OCI-LY7 (cell line): ENCODE measurements at regions not wholly inside any gene's neighbourhood (a gene's known extent, or its start where the extent isn't known, plus 50 kb on each side); places are given as distances from the start of the nearest gene placed in this dataset.

ENCODE experiments used
- BruUV-seq: library from RNA; stranded (reverse); fragments of 400-500 nt; replicated peaks from 2 replicates; lab custom pipeline; 2021; lab: Mats Ljungman, UMichigan
- CTCF ChIA-PET: fragments of 300-600 bp; sonication (Branson Sonifier 250); formaldehyde crosslinking; loops from one replicate; lab custom pipeline; 2022; ENCODE audit warnings: antibody characterized with exemption; ENCODE audit not compliant: unreplicated experiment; lab: Charles Lee
- POLR2A ChIA-PET: fragments of 300-600 bp; sonication (Branson Sonifier 250); formaldehyde crosslinking; loops from one replicate; lab custom pipeline; 2022; ENCODE audit warnings: antibody characterized with exemption; lab: Charles Lee
- DNase-seq: peaks from one replicate; pipeline ENCODE4 v3.0.0-alpha.2; 2015; ENCODE audit warnings: low spot score
- H2AFZ ChIP-seq: fragments of 200-600 bp; sonication (generic), shearing (Covaris generic); 2 replicates; pipeline ENCODE4 v1.6.1; 2014; ENCODE audit warnings: mild to moderate bottlenecking, antibody characterized with exemption, low read length, moderate library complexity
- H3K27ac ChIP-seq: fragments of 200-600 bp; sonication (generic); 2 replicates; pipeline ENCODE4 v1.5.1; 2014; ENCODE audit warnings: mixed run types, low read depth, mild to moderate bottlenecking, moderate library complexity, low read length, inconsistent platforms; ENCODE audit not compliant: poor library complexity, severe bottlenecking
- H3K36me3 ChIP-seq: fragments of 200-600 bp; sonication (generic); 2 replicates; pipeline ENCODE4 v1.6.1; 2014; ENCODE audit warnings: mild to moderate bottlenecking, antibody characterized with exemption, low read length, moderate library complexity, mixed read lengths; ENCODE audit not compliant: insufficient read depth
- H3K4me1 ChIP-seq: fragments of 200-600 bp; sonication (generic); 2 replicates; pipeline ENCODE4 v1.5.1; 2014; ENCODE audit warnings: mild to moderate bottlenecking, low read length; ENCODE audit not compliant: insufficient read depth, poor library complexity, severe bottlenecking
- H3K4me2 ChIP-seq: fragments of 200-600 bp; sonication (generic); 2 replicates; pipeline ENCODE4 v1.6.1; 2014; ENCODE audit warnings: mild to moderate bottlenecking, low read length
- H3K4me3 ChIP-seq: fragments of 200-600 bp; sonication (generic); 2 replicates; pipeline ENCODE4 v1.5.1; 2014; ENCODE audit warnings: mild to moderate bottlenecking, low read depth, low read length; ENCODE audit not compliant: poor library complexity, severe bottlenecking
- H3K79me2 ChIP-seq: fragments of 200-600 bp; sonication (generic); 2 replicates; pipeline ENCODE4 v1.6.1; 2016; ENCODE audit warnings: low read depth, mild to moderate bottlenecking, low read length, moderate library complexity, mixed read lengths; ENCODE audit not compliant: insufficient read depth
- H3K9me2 ChIP-seq: fragments of 200-600 bp; sonication (generic); 2 replicates; pipeline ENCODE4 v1.6.1; 2016; ENCODE audit warnings: mild to moderate bottlenecking, low read length, mixed read lengths; ENCODE audit not compliant: insufficient read depth
- H3K9me3 ChIP-seq: fragments of 200-600 bp; sonication (generic); 2 replicates; pipeline ENCODE4 v1.6.1; 2014; ENCODE audit warnings: mild to moderate bottlenecking, mixed run types, low read length, mixed read lengths
- H4K20me1 ChIP-seq: fragments of 200-600 bp; sonication (generic); 2 replicates; pipeline ENCODE4 v1.6.1; 2014; ENCODE audit warnings: mild to moderate bottlenecking, antibody characterized with exemption, low read length, moderate library complexity, mixed read lengths; ENCODE audit not compliant: insufficient read depth
- CTCF ChIP-seq: fragments of 200-600 bp; sonication (generic); conservative IDR thresholded peaks from 2 replicates; pipeline ENCODE4 v1.5.1; 2014; ENCODE audit warnings: mild to moderate bottlenecking, antibody characterized with exemption, low read length, moderate library complexity, mixed read lengths
- EZH2phosphoT487 ChIP-seq: fragments of 200-600 bp; sonication (generic); IDR thresholded peaks from 2 replicates; pipeline ENCODE4 v1.6.1; 2018; ENCODE audit warnings: low read depth, borderline replicate concordance, mild to moderate bottlenecking, mixed run types, antibody characterized with exemption, low read length, moderate library complexity, mixed read lengths
- intact Hi-C: fragments of 100-400 bp; cut with micrococcal nuclease; formaldehyde crosslinking; loops from one replicate; pipeline ENCODE4 v1.10.0; 2022; ENCODE audit not compliant: unreplicated experiment

- ChIA-PET CTCF (no interaction called here), POLR2A (no interaction called here)
- Histone ChIP-seq H3K36me3 (no peaks in the 10 kb centered on the region), H3K79me2 (no peaks in the 10 kb centered on the region), H3K4me1 (no peaks in the 10 kb centered on the region), H3K9me3 (no peaks in the 10 kb centered on the region), H3K27ac (no peak overlapping the region), H3K9me2 (no peaks in the 10 kb centered on the region), H3K4me3 (no peak overlapping the region), H3K4me2 (no peak overlapping the region), H2AFZ (no peak overlapping the region), H4K20me1 (no peaks in the 10 kb centered on the region)
- DNase-seq: no peak
- intact Hi-C loops: no loop called here
- BruUV-seq: no TSS peak
- TF ChIP-seq EZH2phosphoT487 (no peak), CTCF (no peak)
These were observed 95.7 kb upstream of the ALDH1A3 start for GRCh38 chr15:100783760-100784492.

- POLR2A ChIA-PET: no interaction called here
- Histone ChIP-seq H3K36me3 (no peaks in the 10 kb centered on the region), H3K9me3 (no peaks in the 10 kb centered on the region), H3K79me2 (no peaks in the 10 kb centered on the region), H3K4me2 (no peak overlapping the region), H3K9me2 (no peaks in the 10 kb centered on the region), H2AFZ (no peak overlapping the region), H3K4me1 (no peaks in the 10 kb centered on the region), H4K20me1 (no peaks in the 10 kb centered on the region), H3K4me3 (no peak overlapping the region), H3K27ac (no peak overlapping the region)
- intact Hi-C loops: no loop called here
- no peak for DNase-seq
- TF ChIP-seq CTCF (no peak), EZH2phosphoT487 (no peak)
- BruUV-seq: no TSS peak
- CTCF ChIA-PET: no interaction called here
These were observed 95.0 kb upstream of the ALDH1A3 start for GRCh38 chr15:100784493-100785180.
